SU-DHL-6 (cell line): ENCODE measurements at regions not wholly inside any gene's neighbourhood (a gene's known extent, or its start where the extent isn't known, plus 50 kb on each side); places are given as distances from the start of the nearest gene placed in this dataset.

ENCODE experiments used
- H2AFZ ChIP-seq: fragments of 200-600 bp; sonication (generic); 2 replicates; pipeline ENCODE4 v1.6.1; 2014; ENCODE audit warnings: low read depth, mild to moderate bottlenecking, moderate library complexity, mixed read lengths, antibody characterized with exemption, low read length; ENCODE audit not compliant: severe bottlenecking
- H3F3A ChIP-seq: fragments of 200-600 bp; shearing (Covaris generic); 2 replicates; pipeline ENCODE4 v1.6.0; 2016; ENCODE audit warnings: antibody characterized with exemption, mild to moderate bottlenecking; ENCODE audit not compliant: insufficient read depth
- H3K27ac ChIP-seq: fragments of 200-600 bp; sonication (generic); 2 replicates; pipeline ENCODE4 v1.5.1; 2016; ENCODE audit warnings: low read depth, mild to moderate bottlenecking, low read length, moderate library complexity, mixed read lengths
- H3K27me3 ChIP-seq: fragments of 200-600 bp; sonication (generic), shearing (Covaris generic); 2 replicates; pipeline ENCODE4 v1.6.0; 2014; ENCODE audit warnings: mild to moderate bottlenecking, low read length
- H3K36me3 ChIP-seq: fragments of 200-600 bp; sonication (generic); 2 replicates; pipeline ENCODE4 v1.6.1; 2014; ENCODE audit warnings: mild to moderate bottlenecking, low read length, mixed read lengths
- H3K4me2 ChIP-seq: fragments of 300-600, 200-600 bp; shearing (Covaris generic), sonication (generic); 2 replicates; pipeline ENCODE4 v1.6.0; 2014; ENCODE audit warnings: low read length, low read depth, mild to moderate bottlenecking; ENCODE audit not compliant: poor library complexity, severe bottlenecking
- H3K4me3 ChIP-seq: fragments of 200-600 bp; sonication (generic); 2 replicates; pipeline ENCODE4 v1.5.1; 2014; ENCODE audit warnings: antibody characterized with exemption, low read length, mild to moderate bottlenecking, mixed read lengths; ENCODE audit not compliant: insufficient read depth, poor library complexity, severe bottlenecking
- H3K79me2 ChIP-seq: fragments of 200-600 bp; sonication (generic); 2 replicates; pipeline ENCODE4 v1.6.1; 2014; ENCODE audit warnings: mild to moderate bottlenecking, low read length, moderate library complexity; ENCODE audit not compliant: insufficient read depth
- H3K9ac ChIP-seq: fragments of 200-600 bp; sonication (generic); 2 replicates; pipeline ENCODE4 v1.7.0; 2014; ENCODE audit warnings: mild to moderate bottlenecking, low read length
- H3K9me2 ChIP-seq: fragments of 200-600 bp; sonication (generic); replicated peaks from 2 replicates; pipeline ENCODE4 v1.6.1; 2014; ENCODE audit warnings: low read length; ENCODE audit not compliant: insufficient read depth
- H3K9me3 ChIP-seq: fragments of 200-600 bp; sonication (generic); 2 replicates; pipeline ENCODE4 v1.6.1; 2014; ENCODE audit warnings: low read length, mixed read lengths; ENCODE audit not compliant: insufficient read depth
- H4K20me1 ChIP-seq: fragments of 200-600 bp; sonication (generic); 2 replicates; pipeline ENCODE4 v1.6.1; 2014; ENCODE audit warnings: low read depth, mild to moderate bottlenecking, antibody characterized with exemption, low read length, moderate library complexity, mixed read lengths
- EZH2phosphoT487 ChIP-seq: fragments of 200-600 bp; sonication (generic), shearing (Covaris generic); conservative IDR thresholded peaks from 2 replicates; pipeline ENCODE4 v1.6.1; 2018; ENCODE audit warnings: mild to moderate bottlenecking, antibody characterized with exemption, low read length, moderate library complexity, mixed read lengths
- TF ChIP-seq, protein P1 (sequence below): fragments of 200-600 bp; sonication (generic); IDR thresholded peaks from one replicate; pipeline ENCODE4 v1.5.1; 2017; ENCODE audit warnings: antibody characterized with exemption, mild to moderate bottlenecking, low read length, moderate library complexity; ENCODE audit not compliant: insufficient read depth, poor library complexity, severe bottlenecking

DNA sequence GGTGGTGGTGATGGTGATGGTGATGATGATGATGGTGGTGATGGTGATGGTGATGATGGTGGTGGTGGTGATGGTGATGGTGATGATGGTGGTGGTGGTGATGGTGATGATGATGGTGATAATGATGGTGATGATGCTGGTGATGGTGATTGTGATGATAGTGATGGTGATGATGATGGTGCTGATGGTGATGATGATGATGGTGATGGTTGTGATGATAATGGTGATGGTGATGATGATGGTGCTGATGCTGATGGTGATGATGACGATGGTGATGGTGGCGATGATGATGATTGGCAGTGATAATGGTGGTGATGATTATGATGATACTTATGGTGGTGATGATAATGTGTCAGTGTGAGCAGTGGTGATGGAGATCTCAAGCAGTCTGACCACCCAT is 90.8 kb upstream of the FOXF1 start:
- H3K27ac ChIP-seq, result no peak overlapping the region
- no peaks in the 10 kb centered on the region for H4K20me1 ChIP-seq
- no peaks in the 10 kb centered on the region for H3K9me2 ChIP-seq
- H3K36me3 ChIP-seq, result no peaks in the 10 kb centered on the region
- no peaks in the 10 kb centered on the region for H3F3A ChIP-seq
- TF ChIP-seq, protein P1, sequence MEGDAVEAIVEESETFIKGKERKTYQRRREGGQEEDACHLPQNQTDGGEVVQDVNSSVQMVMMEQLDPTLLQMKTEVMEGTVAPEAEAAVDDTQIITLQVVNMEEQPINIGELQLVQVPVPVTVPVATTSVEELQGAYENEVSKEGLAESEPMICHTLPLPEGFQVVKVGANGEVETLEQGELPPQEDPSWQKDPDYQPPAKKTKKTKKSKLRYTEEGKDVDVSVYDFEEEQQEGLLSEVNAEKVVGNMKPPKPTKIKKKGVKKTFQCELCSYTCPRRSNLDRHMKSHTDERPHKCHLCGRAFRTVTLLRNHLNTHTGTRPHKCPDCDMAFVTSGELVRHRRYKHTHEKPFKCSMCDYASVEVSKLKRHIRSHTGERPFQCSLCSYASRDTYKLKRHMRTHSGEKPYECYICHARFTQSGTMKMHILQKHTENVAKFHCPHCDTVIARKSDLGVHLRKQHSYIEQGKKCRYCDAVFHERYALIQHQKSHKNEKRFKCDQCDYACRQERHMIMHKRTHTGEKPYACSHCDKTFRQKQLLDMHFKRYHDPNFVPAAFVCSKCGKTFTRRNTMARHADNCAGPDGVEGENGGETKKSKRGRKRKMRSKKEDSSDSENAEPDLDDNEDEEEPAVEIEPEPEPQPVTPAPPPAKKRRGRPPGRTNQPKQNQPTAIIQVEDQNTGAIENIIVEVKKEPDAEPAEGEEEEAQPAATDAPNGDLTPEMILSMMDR, result no peak
- no peak for TF ChIP-seq EZH2phosphoT487
- no peak overlapping the region for H3K4me3 ChIP-seq
- H3K27me3 ChIP-seq, result no peaks in the 10 kb centered on the region
- no peaks in the 10 kb centered on the region for H3K79me2 ChIP-seq
- H2AFZ ChIP-seq, result no peak overlapping the region
- H3K9ac ChIP-seq, result no peak overlapping the region
- no peaks in the 10 kb centered on the region for H3K9me3 ChIP-seq
- H3K4me2 ChIP-seq, result no peak overlapping the region

DNA sequence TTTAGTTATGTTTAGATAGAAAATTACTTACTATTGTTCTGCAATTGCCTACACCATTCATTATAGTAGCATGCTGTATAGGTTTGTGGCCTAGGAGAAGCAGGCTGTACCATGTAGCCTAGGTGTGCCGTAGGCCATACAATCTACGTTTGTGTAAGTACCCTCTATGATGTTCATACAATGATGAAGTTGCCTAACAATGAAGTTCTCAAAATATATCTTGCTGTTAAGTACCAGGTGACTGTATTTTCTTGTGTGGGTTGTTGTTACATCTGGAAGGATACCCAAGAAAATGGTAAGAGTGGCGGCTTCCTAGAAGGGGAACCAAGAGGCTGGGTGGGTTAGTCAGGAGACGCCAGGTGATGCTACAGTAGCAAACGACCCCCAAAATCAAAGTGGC is 88.3 kb upstream of the FOXF1 start:
- Histone ChIP-seq H3K79me2 (no peaks in the 10 kb centered on the region), H2AFZ (no peak overlapping the region), H3F3A (no peaks in the 10 kb centered on the region), H3K27me3 (no peaks in the 10 kb centered on the region), H3K9me2 (no peaks in the 10 kb centered on the region), H3K4me3 (no peak overlapping the region), H3K4me2 (no peak overlapping the region), H3K9me3 (no peaks in the 10 kb centered on the region), H3K9ac (no peak overlapping the region), H3K27ac (no peak overlapping the region), H4K20me1 (no peaks in the 10 kb centered on the region), H3K36me3 (no peaks in the 10 kb centered on the region)
- TF ChIP-seq, protein P1, result no peak
- no peak for TF ChIP-seq EZH2phosphoT487

DNA sequence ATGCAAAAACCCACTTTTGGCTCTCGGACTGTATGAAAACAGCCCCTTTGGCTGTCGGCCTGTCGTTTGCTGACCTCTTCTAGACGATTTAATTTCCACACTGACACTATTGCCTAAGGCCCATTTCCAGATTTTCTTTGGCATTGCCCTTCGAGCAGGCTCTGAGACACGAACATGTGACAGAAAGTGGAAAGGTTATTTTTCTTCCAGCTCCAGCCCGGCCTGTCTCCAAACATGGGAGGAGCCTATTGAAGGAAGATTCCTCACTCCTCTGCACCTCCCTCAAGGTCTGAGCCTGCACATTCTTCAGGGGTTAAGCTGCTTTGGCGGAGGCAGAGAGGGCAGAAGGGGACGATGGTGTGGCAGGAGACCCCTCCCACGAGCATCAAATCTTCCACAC is 85.9 kb upstream of the FOXF1 start:
- no peaks in the 10 kb centered on the region for H4K20me1 ChIP-seq
- H3K9ac ChIP-seq, result no peak overlapping the region
- no peak for TF ChIP-seq EZH2phosphoT487
- TF ChIP-seq, protein P1, result no peak
- H3K9me3 ChIP-seq, result no peaks in the 10 kb centered on the region
- no peak overlapping the region for H3K27ac ChIP-seq
- no peaks in the 10 kb centered on the region for H3K27me3 ChIP-seq
- H3F3A ChIP-seq, result no peaks in the 10 kb centered on the region
- H3K4me2 ChIP-seq, result no peak overlapping the region
- H3K79me2 ChIP-seq, result no peaks in the 10 kb centered on the region
- no peaks in the 10 kb centered on the region for H3K36me3 ChIP-seq
- H3K4me3 ChIP-seq, result no peak overlapping the region
- H3K9me2 ChIP-seq, result no peaks in the 10 kb centered on the region
- no peak overlapping the region for H2AFZ ChIP-seq

DNA sequence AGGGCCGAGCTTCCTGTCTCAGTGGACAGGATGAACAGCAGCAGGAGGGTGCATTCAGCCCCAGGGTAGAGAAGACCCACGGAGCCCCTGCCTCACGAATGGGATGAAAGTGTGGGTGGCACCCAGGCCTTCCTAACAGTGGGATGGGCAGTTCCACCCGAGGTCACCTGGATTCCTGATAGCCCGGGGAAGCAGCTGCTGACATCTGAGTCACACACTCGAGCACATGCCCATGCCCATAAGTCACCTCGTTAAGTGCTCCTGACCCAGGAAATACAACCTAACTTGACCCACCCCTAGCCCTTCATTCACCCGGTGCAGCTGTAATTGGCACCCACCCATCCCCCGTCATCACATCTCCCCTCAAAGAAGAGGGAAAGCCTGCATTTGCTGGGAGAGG is 85.3 kb upstream of the FOXF1 start:
- TF ChIP-seq, protein P1, result no peak
- TF ChIP-seq EZH2phosphoT487, result no peak
- H3K4me2 ChIP-seq, result no peak overlapping the region
- H3F3A ChIP-seq, result no peaks in the 10 kb centered on the region

More for the DNA sequence above, 85.3 kb upstream of the FOXF1 start:
- no peaks in the 10 kb centered on the region for H3K36me3 ChIP-seq
- H3K9ac ChIP-seq, result no peak overlapping the region
- H3K27me3 ChIP-seq, result no peaks in the 10 kb centered on the region
- no peak overlapping the region for H3K27ac ChIP-seq
- no peaks in the 10 kb centered on the region for H3K79me2 ChIP-seq
- H3K4me3 ChIP-seq, result no peak overlapping the region
- no peaks in the 10 kb centered on the region for H3K9me2 ChIP-seq
- no peaks in the 10 kb centered on the region for H3K9me3 ChIP-seq
- H2AFZ ChIP-seq, result no peak overlapping the region
- no peaks in the 10 kb centered on the region for H4K20me1 ChIP-seq
